ENCODE measurements at regions not wholly inside any gene's neighbourhood (a gene's known extent, or its start where the extent isn't known, plus 50 kb on each side); places are given as distances from the start of the nearest gene placed in this dataset.

DNA sequence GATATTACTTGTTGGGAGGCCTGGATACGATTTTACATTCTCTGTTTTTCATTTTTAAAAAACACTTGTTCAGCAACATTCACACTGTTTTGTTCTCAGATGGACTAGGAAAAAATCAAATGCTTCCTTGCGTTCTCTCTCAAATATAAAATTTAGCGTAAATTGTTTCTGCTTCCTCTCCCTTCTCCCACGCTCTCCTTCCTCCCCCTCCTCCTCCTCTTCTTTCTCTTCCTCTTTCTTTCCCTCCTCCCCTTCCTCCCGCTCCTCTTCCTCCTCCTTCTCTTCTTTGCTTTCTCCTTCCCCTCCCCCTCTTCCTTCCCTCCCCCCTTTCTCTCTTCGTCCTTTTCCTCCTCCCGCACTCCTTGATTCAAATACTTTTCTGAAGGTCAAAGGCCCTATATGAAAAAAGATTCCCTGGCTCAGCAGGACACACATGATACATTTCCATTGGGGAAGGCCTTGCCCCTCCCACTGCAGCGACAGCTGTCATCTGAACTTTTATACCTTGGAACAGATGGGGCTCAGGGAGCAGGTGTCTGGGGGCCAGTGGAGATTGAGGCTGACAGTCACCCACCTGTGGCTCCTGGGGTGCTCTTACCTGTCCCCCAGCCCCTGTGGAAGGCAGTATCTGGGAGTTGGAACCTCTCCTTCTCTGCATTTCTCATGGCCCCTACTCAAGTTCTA, 99.4 kb upstream of the SDK2 start:
- DNase-seq: no peak
- peaks cover 33% of the 10 kb centered on the region for H3K4me1 Mint-ChIP-seq (ENCODE audit: low read depth, unreplicated experiment)
- H3K4me3 Mint-ChIP-seq (ENCODE audit: unreplicated experiment): no peak overlapping the region
- peaks cover 11% of the 10 kb centered on the region for H3K9me3 Mint-ChIP-seq (ENCODE audit: unreplicated experiment)
- H3K36me3 Mint-ChIP-seq (ENCODE audit: unreplicated experiment): no peaks in the 10 kb centered on the region
- TF ChIP-seq CTCF (IDR thresholded peaks at IDR 0.05; ENCODE audit: partially characterized antibody, unreplicated experiment): no peak
- H3K27ac Mint-ChIP-seq (ENCODE audit: unreplicated experiment): peak overlapping the region; percentile 85
- H3K27me3 Mint-ChIP-seq (ENCODE audit: unreplicated experiment): peaks cover 12% of the 10 kb centered on the region

- Mint-ChIP-seq H3K27ac (ENCODE audit: unreplicated experiment) (peak overlapping the region; percentile 85), H3K27me3 (ENCODE audit: unreplicated experiment) (peaks cover 10% of the 10 kb centered on the region), H3K4me3 (ENCODE audit: unreplicated experiment) (peak overlapping the region; percentile 47), H3K4me1 (ENCODE audit: low read depth, unreplicated experiment) (peaks cover 33% of the 10 kb centered on the region), H3K36me3 (ENCODE audit: unreplicated experiment) (no peaks in the 10 kb centered on the region), H3K9me3 (ENCODE audit: unreplicated experiment) (peaks cover 11% of the 10 kb centered on the region)
- DNase-seq: no peak
- no peak for TF ChIP-seq CTCF (IDR thresholded peaks at IDR 0.05; ENCODE audit: partially characterized antibody, unreplicated experiment)
Observed at GRCh38 chr17:73744411-73744810, 100.2 kb upstream of the SDK2 start.

DNA sequence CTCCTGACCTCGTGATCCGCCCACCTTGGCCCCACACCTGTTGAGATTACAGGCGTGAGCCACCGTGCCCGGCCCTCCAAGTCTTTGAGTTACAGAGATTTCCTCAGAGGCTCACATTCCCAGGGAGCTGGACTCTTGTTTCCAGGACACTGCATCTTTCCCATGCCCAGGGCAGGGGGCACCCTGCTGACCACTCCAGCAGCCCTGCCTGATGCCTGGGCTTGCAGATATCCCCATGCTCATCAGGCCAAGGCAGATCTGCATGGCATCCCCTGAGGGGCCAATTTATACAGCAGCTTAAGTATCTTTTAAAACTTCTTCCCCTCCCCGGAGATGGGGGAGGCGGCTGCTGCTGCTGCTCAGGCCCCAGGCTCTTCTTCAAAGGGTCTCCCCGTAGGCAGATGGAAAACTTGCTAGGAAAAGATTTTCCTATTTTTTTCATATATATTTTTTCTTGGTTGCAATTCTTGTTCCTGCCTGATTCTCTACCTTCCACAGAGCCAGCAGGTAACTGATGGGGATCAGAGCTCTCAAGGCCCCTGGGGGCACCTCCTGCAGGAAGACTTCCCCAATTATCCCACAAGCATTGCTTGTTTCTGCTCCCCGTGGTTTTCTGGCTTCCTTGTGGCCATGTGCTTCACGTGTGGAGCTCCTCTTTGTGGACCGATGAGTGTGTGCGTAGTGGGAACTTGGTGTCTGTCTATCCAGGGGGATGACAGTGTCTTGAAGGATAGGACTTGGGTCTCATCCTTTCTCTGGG, 102.2 kb upstream of the SDK2 start:
- H3K36me3 Mint-ChIP-seq (ENCODE audit: unreplicated experiment): no peaks in the 10 kb centered on the region
- no peak for DNase-seq
- peaks cover 37% of the 10 kb centered on the region for H3K4me1 Mint-ChIP-seq (ENCODE audit: low read depth, unreplicated experiment)
- peaks cover 10% of the 10 kb centered on the region for H3K27me3 Mint-ChIP-seq (ENCODE audit: unreplicated experiment)
- TF ChIP-seq CTCF (IDR thresholded peaks at IDR 0.05; ENCODE audit: partially characterized antibody, unreplicated experiment): no peak
- peaks cover 11% of the 10 kb centered on the region for H3K9me3 Mint-ChIP-seq (ENCODE audit: unreplicated experiment)
- H3K4me3 Mint-ChIP-seq (ENCODE audit: unreplicated experiment): no peak overlapping the region
- H3K27ac Mint-ChIP-seq (ENCODE audit: unreplicated experiment): no peak overlapping the region

DNA sequence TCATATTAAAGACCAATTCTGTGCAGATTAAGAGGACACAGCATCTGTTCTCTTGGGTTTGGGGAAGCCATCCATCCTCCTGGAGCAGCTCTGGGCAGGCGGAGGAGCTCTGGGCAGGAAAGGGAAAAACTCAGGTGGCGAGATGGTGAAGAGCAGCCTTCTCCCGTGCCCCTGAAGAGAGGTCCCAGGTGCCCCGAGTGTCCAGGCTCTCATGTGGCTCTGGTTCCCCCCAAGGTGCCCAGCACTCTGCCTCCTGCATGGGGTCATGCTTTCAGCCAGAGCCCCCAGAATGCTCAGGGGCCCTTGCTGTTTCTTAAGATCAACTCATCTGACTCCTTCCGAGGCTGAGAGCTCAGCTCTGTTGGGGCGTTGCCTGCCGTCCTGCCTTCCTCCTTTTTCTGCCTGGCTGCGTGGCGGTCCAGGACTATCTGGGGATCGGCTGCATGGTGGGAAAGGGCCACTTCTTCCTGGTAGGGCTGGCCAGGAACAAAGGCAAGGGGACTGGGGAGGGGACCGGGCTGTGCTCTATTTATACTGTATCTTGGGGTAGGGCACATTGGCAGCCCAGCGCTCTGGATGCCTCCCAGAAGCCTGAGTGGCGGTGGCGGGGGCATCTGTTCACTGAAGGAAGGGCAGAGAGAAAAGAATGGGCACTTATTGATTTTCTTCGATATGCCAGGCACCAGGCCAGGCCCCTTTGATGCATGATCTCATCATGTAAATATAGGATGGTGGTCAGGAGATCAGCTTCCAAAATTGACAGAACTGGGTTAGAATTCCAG, 103.2 kb upstream of the SDK2 start:
- Mint-ChIP-seq H3K4me1 (ENCODE audit: low read depth, unreplicated experiment) (peaks cover 37% of the 10 kb centered on the region), H3K27ac (ENCODE audit: unreplicated experiment) (no peak overlapping the region), H3K27me3 (ENCODE audit: unreplicated experiment) (peaks cover 10% of the 10 kb centered on the region), H3K9me3 (ENCODE audit: unreplicated experiment) (peaks cover 11% of the 10 kb centered on the region), H3K36me3 (ENCODE audit: unreplicated experiment) (no peaks in the 10 kb centered on the region), H3K4me3 (ENCODE audit: unreplicated experiment) (no peak overlapping the region)
- no peak for TF ChIP-seq CTCF (IDR thresholded peaks at IDR 0.05; ENCODE audit: partially characterized antibody, unreplicated experiment)
- DNase-seq: no peak

Measured in glutamatergic neuron (in vitro differentiated cells).